Nephron (organoid): ENCODE measurements at regions not wholly inside any gene's neighbourhood (a gene's known extent, or its start where the extent isn't known, plus 50 kb on each side); places are given as distances from the start of the nearest gene placed in this dataset.
A peak's percentile ranks its signal among the peaks of the same experiment; 100 is the strongest.

Experiments
- H3K27ac Mint-ChIP-seq, 3 experiments: 2 replicates each; pipeline ENCODE4 v1.8.0; 2020; ENCODE audit warnings: mixed read lengths in 3 of 3, mild to moderate bottlenecking in 2 of 3, moderate library complexity in 1 of 3
- H3K27me3 Mint-ChIP-seq: 2 replicates; pipeline ENCODE4 v1.8.0; 2021; ENCODE audit warnings: low read depth, mild to moderate bottlenecking, moderate library complexity, mixed read lengths
- H3K36me3 Mint-ChIP-seq: 2 replicates; pipeline ENCODE4 v1.8.0; 2020; ENCODE audit warnings: low read depth, mixed read lengths
- H3K4me1 Mint-ChIP-seq: 2 replicates; pipeline ENCODE4 v1.8.0; 2020; ENCODE audit warnings: mixed read lengths
- H3K4me3 Mint-ChIP-seq, 3 experiments: 2 replicates each; pipeline ENCODE4 v1.8.0; 2020; ENCODE audit warnings: mild to moderate bottlenecking in 3 of 3, mixed read lengths in 3 of 3, moderate library complexity in 2 of 3
- H3K9me3 Mint-ChIP-seq: 2 replicates; pipeline ENCODE4 v1.8.0; 2020; ENCODE audit warnings: mixed read lengths
- TF ChIP-seq, protein P1 (sequence below), 3 experiments: fragments of 200-600 bp; sonication (generic); IDR thresholded peaks; one replicate each; pipeline ENCODE4 v1.5.0; 2021; ENCODE audit warnings: antibody characterized with exemption in 3 of 3; ENCODE audit not compliant: unreplicated experiment in 3 of 3

DNA sequence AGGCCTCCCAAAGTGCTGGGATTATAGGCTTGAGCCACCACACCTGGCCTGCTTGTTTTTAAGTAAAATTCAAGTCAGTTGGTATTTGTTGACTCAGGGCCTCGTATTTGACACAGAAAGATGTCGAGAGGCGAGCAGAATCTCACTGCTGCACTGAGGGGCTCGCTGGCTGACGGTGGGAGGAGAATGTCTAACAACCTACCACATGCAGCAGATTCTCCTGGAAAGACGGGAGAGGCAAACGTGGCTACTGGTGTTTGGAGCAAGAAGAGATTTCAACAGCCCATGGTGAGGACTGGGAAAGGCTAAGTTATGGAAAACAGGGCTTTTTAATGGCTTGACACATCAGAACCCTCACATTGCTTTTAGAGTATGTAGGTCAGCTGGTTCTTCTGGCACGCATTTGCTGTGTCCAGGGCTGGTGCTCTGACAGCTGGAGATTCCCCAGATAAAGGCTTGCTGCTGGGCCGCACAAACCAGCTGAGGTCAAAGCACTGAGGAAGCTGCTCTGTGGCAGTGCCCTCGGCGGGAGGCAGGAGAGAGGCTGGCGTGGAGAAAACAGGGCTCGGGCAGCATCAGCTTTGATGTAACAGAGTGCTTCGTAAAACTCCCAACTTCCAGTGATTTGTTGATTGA is 84.2 kb upstream of the FRMD1 start:
- TF ChIP-seq, protein P1, sequence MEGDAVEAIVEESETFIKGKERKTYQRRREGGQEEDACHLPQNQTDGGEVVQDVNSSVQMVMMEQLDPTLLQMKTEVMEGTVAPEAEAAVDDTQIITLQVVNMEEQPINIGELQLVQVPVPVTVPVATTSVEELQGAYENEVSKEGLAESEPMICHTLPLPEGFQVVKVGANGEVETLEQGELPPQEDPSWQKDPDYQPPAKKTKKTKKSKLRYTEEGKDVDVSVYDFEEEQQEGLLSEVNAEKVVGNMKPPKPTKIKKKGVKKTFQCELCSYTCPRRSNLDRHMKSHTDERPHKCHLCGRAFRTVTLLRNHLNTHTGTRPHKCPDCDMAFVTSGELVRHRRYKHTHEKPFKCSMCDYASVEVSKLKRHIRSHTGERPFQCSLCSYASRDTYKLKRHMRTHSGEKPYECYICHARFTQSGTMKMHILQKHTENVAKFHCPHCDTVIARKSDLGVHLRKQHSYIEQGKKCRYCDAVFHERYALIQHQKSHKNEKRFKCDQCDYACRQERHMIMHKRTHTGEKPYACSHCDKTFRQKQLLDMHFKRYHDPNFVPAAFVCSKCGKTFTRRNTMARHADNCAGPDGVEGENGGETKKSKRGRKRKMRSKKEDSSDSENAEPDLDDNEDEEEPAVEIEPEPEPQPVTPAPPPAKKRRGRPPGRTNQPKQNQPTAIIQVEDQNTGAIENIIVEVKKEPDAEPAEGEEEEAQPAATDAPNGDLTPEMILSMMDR (IDR thresholded peaks at IDR 0.05; ENCODE audit: unreplicated experiment in 3 of 3) = no peak
- Mint-ChIP-seq H3K36me3 (no peaks in the 10 kb centered on the region), H3K9me3 (no peaks in the 10 kb centered on the region), H3K27ac (peak overlapping the region in 2 of 3 experiments; percentile 65 to 76), H3K27me3 (peaks cover 26% of the 10 kb centered on the region), H3K4me1 (peaks cover 27% of the 10 kb centered on the region), H3K4me3 (peak overlapping the region in 2 of 3 experiments; percentile 12 to 37)

DNA sequence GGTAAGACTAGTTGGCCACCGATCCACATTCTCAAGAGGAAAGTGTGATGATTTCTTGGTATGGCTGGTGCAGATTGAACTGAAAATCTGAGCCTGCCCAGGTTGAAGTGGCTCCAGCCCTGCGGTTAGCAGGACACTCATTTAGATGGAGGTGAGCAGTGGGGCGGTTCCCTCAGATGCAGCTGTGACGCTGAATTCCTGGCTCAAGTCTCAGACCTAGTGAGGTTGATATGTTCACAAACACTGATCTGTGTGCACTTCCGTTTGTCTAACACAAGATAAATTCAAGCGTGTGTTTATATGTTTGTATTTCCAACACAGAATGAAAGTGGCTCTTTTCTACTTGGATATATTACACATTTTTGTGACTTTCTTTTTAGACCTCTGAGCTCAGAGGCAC is 83.4 kb upstream of the FRMD1 start:
- Mint-ChIP-seq H3K9me3 (no peaks in the 10 kb centered on the region), H3K36me3 (no peaks in the 10 kb centered on the region)

DNA sequence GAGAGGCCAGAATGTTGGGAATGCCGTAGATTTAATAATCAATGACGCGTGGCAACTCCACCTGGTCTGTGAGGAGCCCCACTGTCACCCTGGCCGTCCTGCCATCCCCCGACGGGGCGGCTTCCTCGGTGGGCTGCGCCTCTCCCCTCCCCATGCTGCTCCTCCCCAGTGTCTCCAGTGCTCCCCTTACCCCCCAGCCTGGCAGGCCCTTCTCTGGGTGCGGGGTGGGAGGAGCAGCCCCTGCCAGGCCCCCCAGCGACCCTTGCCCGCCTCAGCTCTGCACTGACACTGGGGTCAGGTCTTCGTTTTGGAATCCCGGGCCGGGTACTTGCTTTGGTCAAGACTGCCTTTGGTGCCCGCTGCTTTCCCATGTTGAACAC is 82.3 kb upstream of the FRMD1 start:
- H3K36me3 Mint-ChIP-seq = no peaks in the 10 kb centered on the region
- H3K27me3 Mint-ChIP-seq = peaks cover 30% of the 10 kb centered on the region
- H3K9me3 Mint-ChIP-seq = no peaks in the 10 kb centered on the region
- H3K4me3 Mint-ChIP-seq = no peak overlapping the region
- H3K4me1 Mint-ChIP-seq = peaks cover 45% of the 10 kb centered on the region
- no peak overlapping the region for H3K27ac Mint-ChIP-seq
- TF ChIP-seq, protein P1 (IDR thresholded peaks at IDR 0.05; ENCODE audit: unreplicated experiment in 3 of 3) = no peak

More for the DNA sequence above, 83.4 kb upstream of the FRMD1 start:
- peak overlapping the region in 2 of 3 experiments; percentile 14 to 79 for H3K27ac Mint-ChIP-seq
- peaks cover 28% of the 10 kb centered on the region for H3K27me3 Mint-ChIP-seq
- H3K4me3 Mint-ChIP-seq = no peak overlapping the region
- TF ChIP-seq, protein P1 (IDR thresholded peaks at IDR 0.05; ENCODE audit: unreplicated experiment in 3 of 3) = no peak
- peaks cover 35% of the 10 kb centered on the region for H3K4me1 Mint-ChIP-seq

DNA sequence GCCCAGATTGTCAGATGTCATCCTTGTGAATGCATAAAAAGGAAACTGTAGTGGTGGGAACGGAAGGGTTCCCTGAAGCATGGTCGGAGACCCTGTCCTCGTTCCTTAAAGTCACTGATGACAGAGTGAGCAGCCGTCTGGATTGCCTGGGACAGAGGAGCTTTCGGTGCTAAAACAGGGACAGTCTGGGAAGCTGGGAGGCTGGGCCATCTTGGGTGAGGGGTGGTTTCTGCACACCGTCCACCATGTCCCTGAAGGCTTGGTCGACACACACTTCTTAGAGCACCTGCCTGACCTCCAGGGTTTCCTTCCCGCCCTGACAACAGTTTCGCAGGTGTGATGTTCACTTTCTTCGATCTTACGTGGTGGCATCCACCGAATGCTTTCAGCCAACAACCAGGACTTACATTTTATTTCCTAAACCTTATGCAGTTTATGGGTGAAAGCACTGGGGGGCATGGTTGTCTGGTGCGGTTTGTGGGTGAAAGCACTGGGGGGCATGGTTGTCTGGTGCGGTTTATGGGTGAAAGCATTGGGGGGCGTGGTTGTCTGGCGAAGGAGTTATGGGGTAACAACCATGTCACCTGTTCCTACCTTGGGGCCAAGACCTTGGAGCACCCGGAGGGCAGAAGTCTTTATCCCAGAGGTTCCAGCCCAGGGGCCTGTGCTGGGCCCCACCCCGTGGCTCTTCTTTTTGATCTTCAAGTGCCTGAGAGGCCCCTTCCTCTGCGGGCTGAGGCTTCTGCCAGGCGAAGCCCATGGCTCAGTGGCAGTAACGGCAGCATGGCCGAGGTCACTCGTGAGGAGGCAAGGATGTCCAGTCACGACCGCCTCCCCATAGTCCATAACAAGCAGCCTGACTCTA is 81.7 kb upstream of the FRMD1 start:
- H3K27ac Mint-ChIP-seq = peak overlapping the region in 2 of 3 experiments; percentile 32 to 74
- peaks cover 51% of the 10 kb centered on the region for H3K4me1 Mint-ChIP-seq
- H3K36me3 Mint-ChIP-seq = no peaks in the 10 kb centered on the region
- H3K4me3 Mint-ChIP-seq = no peak overlapping the region
- no peaks in the 10 kb centered on the region for H3K9me3 Mint-ChIP-seq
- peaks cover 30% of the 10 kb centered on the region for H3K27me3 Mint-ChIP-seq
- TF ChIP-seq, protein P1 (IDR thresholded peaks at IDR 0.05; ENCODE audit: unreplicated experiment in 3 of 3) = no peak

DNA sequence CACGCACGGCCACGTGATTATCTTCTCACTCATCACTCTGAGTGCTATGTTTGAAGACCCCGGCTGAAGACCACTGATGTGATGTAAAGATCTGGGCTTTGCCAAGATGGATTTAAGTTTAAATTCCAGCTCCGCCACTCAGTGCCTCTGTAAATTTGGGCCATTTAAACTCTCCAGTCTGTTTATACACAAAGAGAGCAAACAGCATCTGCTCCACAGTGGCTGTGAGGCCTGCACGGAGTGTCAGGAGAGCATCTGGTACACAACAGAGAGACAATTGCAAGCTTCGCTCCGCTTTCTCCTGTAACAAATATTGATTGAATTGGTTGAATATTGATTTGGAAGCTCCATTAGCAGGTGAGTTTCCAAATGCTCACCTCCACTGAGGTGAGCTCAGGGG is 80.5 kb upstream of the FRMD1 start:
- H3K27me3 Mint-ChIP-seq = peaks cover 36% of the 10 kb centered on the region
- peaks cover 62% of the 10 kb centered on the region for H3K4me1 Mint-ChIP-seq
- no peaks in the 10 kb centered on the region for H3K9me3 Mint-ChIP-seq
- H3K27ac Mint-ChIP-seq = peak overlapping the region in 1 of 3 experiments; percentile 32
- TF ChIP-seq, protein P1 (IDR thresholded peaks at IDR 0.05; ENCODE audit: unreplicated experiment in 3 of 3) = no peak
- H3K36me3 Mint-ChIP-seq = no peaks in the 10 kb centered on the region
- H3K4me3 Mint-ChIP-seq = no peak overlapping the region
